CD1c-positive myeloid dendritic cell (primary cell): ENCODE measurements at regions not wholly inside any gene's neighbourhood (a gene's known extent, or its start where the extent isn't known, plus 50 kb on each side); places are given as distances from the start of the nearest gene placed in this dataset.

ENCODE experiments used
- DNase-seq: peaks from one replicate; pipeline ENCODE4 v3.0.0-alpha.2; 2016; ENCODE audit errors: extremely low spot score

GRCh38 chr4:149296503-149296902, 519.1 kb downstream of the IQCM start:
- DNase-seq, result no peak

- no peak for DNase-seq
These were observed 519.6 kb downstream of the IQCM start for GRCh38 chr4:149296084-149296483.

- no peak for DNase-seq
These were observed 521.0 kb downstream of the IQCM start for GRCh38 chr4:149294601-149295000.

GRCh38 chr4:149293046-149293649, 522.5 kb downstream of the IQCM start:
- no peak for DNase-seq

- DNase-seq, result no peak
These were observed 523.1 kb downstream of the IQCM start for GRCh38 chr4:149292425-149293007.

- DNase-seq, result no peak
These were observed 524.2 kb downstream of the IQCM start for GRCh38 chr4:149291463-149291862.

GRCh38 chr4:149280806-149281205, 534.8 kb downstream of the IQCM start:
- no peak for DNase-seq

GRCh38 chr4:149279776-149280175, 535.9 kb downstream of the IQCM start:
- DNase-seq, result no peak

- DNase-seq, result no peak
These were observed 536.3 kb downstream of the IQCM start for GRCh38 chr4:149279331-149279730.

GRCh38 chr4:149277705-149278104, 537.9 kb downstream of the IQCM start:
- no peak for DNase-seq

GRCh38 chr4:149269835-149270234, 545.8 kb downstream of the IQCM start:
- DNase-seq, result no peak

GRCh38 chr4:149266301-149266700, 549.3 kb downstream of the IQCM start:
- DNase-seq, result no peak

GRCh38 chr4:149265645-149266044, 550.0 kb downstream of the IQCM start:
- DNase-seq, result no peak

GRCh38 chr4:149264093-149264733, 551.4 kb downstream of the IQCM start:
- DNase-seq, result peak; percentile 11

GRCh38 chr4:149248191-149248764, 567.4 kb downstream of the IQCM start:
- DNase-seq, result no peak

- DNase-seq, result no peak
These were observed 568.5 kb downstream of the IQCM start for GRCh38 chr4:149247164-149247563.

GRCh38 chr4:149245333-149245732, 570.3 kb downstream of the IQCM start:
- DNase-seq, result no peak

GRCh38 chr4:149238097-149238496, 577.5 kb downstream of the IQCM start:
- no peak for DNase-seq

- DNase-seq, result no peak
These were observed 580.8 kb downstream of the IQCM start for GRCh38 chr4:149234798-149235197.

GRCh38 chr4:149223659-149224058, 592.0 kb downstream of the IQCM start:
- no peak for DNase-seq

GRCh38 chr4:149218672-149219071, 597.0 kb downstream of the IQCM start:
- no peak for DNase-seq

- no peak for DNase-seq
These were observed 601.3 kb downstream of the IQCM start for GRCh38 chr4:149214301-149214700.

- DNase-seq, result no peak
These were observed 603.8 kb downstream of the IQCM start for GRCh38 chr4:149211876-149212275.
